A549 (cell line): ENCODE measurements at regions not wholly inside any gene's neighbourhood (a gene's known extent, or its start where the extent isn't known, plus 50 kb on each side); places are given as distances from the start of the nearest gene placed in this dataset.

Experiments used
- ATAC-seq, 2 experiments: fragments of 200-7000 bp in 1 of 2; fragments of >200 bp in 1 of 2; cut with Nextera tagmentation in 1 of 2; cut with Tn5 transposase in 1 of 2; 3 replicates each; pipeline versions ENCODE4 v1.8.0 to v1.9.1; 2018 to 2020; ENCODE audit warnings: mild to moderate bottlenecking in 1 of 2, moderate library complexity in 1 of 2
- CTCF ChIA-PET: fragments of 300-600 bp; sonication (Branson Sonifier 250); formaldehyde crosslinking; extraction: SDS; loops from one replicate; lab custom pipeline; 2021; ENCODE audit warnings: antibody characterized with exemption, inconsistent platforms; lab: Yijun Ruan, JAX
- POLR2A ChIA-PET: fragments of 350-600 bp; formaldehyde crosslinking; extraction: SDS; loops from one replicate; lab custom pipeline; 2021; ENCODE audit warnings: antibody characterized with exemption, inconsistent platforms; lab: Yijun Ruan, JAX
- DNase-seq, 2 experiments: peaks; one replicate each; pipeline versions ENCODE4 v3.0.0 to v3.0.0-alpha.2; 2011 to 2016; ENCODE audit warnings: low read depth in 1 of 2, low spot score in 1 of 2
- FAIRE-seq: peaks from 2 replicates; lab custom pipeline; 2011; peaks lifted over from hg19 to GRCh38; lab: Jason Lieb, UNC
- H3K27ac ChIP-seq, 2 experiments: fragments of >200 bp; sonication (Bioruptor Twin); formaldehyde crosslinking; 3 replicates each; pipeline ENCODE4 v1.5.1; 2016 to 2017
- H3K4me1 ChIP-seq: fragments of >200 bp; sonication (Bioruptor Twin); formaldehyde crosslinking; 3 replicates; pipeline ENCODE4 v1.6.1; 2016
- H3K4me2 ChIP-seq: fragments of >200 bp; sonication (Bioruptor Twin); formaldehyde crosslinking; 3 replicates; pipeline ENCODE4 v1.6.1; 2016
- H3K4me3 ChIP-seq: fragments of >200 bp; sonication (Bioruptor Twin); formaldehyde crosslinking; 3 replicates; pipeline ENCODE4 v1.5.1; 2016
- H3K9me3 ChIP-seq: fragments of >200 bp; sonication (Bioruptor Twin); formaldehyde crosslinking; 3 replicates; pipeline ENCODE4 v1.6.1; 2016
- BHLHE40 ChIP-seq: IDR thresholded peaks from 2 replicates; pipeline ENCODE4 v1.6.1; 2012; ENCODE audit warnings: low read depth, low read length, inconsistent platforms
- CBX2 ChIP-seq: fragments of 200-600 bp; sonication (generic); IDR thresholded peaks from 2 replicates; pipeline ENCODE4 v1.6.1; 2016; ENCODE audit warnings: low read depth, mild to moderate bottlenecking, borderline replicate concordance
- CHD4 ChIP-seq: fragments of 200-600 bp; sonication (generic); IDR thresholded peaks from 2 replicates; pipeline ENCODE4 v1.6.1; 2016; ENCODE audit warnings: antibody characterized with exemption, mild to moderate bottlenecking, borderline replicate concordance
- EHF ChIP-seq: fragments of 250-450 bp; sonication (Bioruptor Pico); IDR thresholded peaks from 2 replicates; pipeline ENCODE4 v1.5.0; 2020; ENCODE audit warnings: mild to moderate bottlenecking
- FOSL2 ChIP-seq, 2 experiments: fragments of 450-650 bp in 1 of 2; fragments of >200 bp in 1 of 2; sonication (Bioruptor Twin) in 1 of 2; formaldehyde crosslinking; IDR thresholded peaks; 2 replicates each; pipeline versions ENCODE4 v1.5.0 to v1.6.1; 2016 to 2020; ENCODE audit warnings: mild to moderate bottlenecking in 1 of 2, moderate library complexity in 1 of 2
- HEYL ChIP-seq: fragments of 250-450 bp; sonication (Bioruptor Pico); IDR thresholded peaks from 2 replicates; pipeline ENCODE4 v1.8.0; 2021; ENCODE audit warnings: mild to moderate bottlenecking, moderate library complexity
- HOXA7 ChIP-seq: fragments of 250-450 bp; sonication (Bioruptor Pico); IDR thresholded peaks from 2 replicates; pipeline ENCODE4 v1.5.0; 2020; ENCODE audit warnings: mild to moderate bottlenecking, moderate library complexity
- JUN ChIP-seq, 2 experiments: fragments of >200 bp; sonication (Bioruptor Twin); formaldehyde crosslinking; IDR thresholded peaks; 2 replicates in 1 of 2; 3 replicates in 1 of 2; pipeline ENCODE4 v1.6.1; 2016 to 2017
- MAFK ChIP-seq: fragments of 450-650 bp; IDR thresholded peaks from 2 replicates; pipeline ENCODE4 v1.6.1; 2014; ENCODE audit not compliant: partially characterized antibody
- NFE2L2 ChIP-seq: fragments of 150-350 bp; conservative IDR thresholded peaks from 2 replicates; pipeline ENCODE4 v1.6.1; 2014; ENCODE audit warnings: low read length
- NPAS2 ChIP-seq: fragments of 250-450 bp; sonication (Bioruptor Pico); IDR thresholded peaks from 2 replicates; pipeline ENCODE4 v1.8.0; 2022; ENCODE audit warnings: mild to moderate bottlenecking, moderate library complexity, borderline replicate concordance
- NR3C1 ChIP-seq: fragments of >200 bp; sonication (Bioruptor Twin); formaldehyde crosslinking; IDR thresholded peaks from 3 replicates; pipeline ENCODE4 v1.6.1; 2017
- POLR2A ChIP-seq: IDR thresholded peaks from 2 replicates; pipeline ENCODE4 v1.6.1; 2012; ENCODE audit warnings: mild to moderate bottlenecking, low read length
- RAD21 ChIP-seq, 2 experiments: fragments of >200 bp in 1 of 2; sonication (Bioruptor Twin) in 1 of 2; formaldehyde crosslinking in 1 of 2; IDR thresholded peaks in 1 of 2; conservative IDR thresholded peaks in 1 of 2; 2 replicates in 1 of 2; 3 replicates in 1 of 2; pipeline ENCODE4 v1.6.1; 2012 to 2018; ENCODE audit warnings: inconsistent platforms in 1 of 2
- RCOR1 ChIP-seq: fragments of 150-350 bp; IDR thresholded peaks from 2 replicates; pipeline ENCODE4 v1.6.1; 2014; ENCODE audit warnings: antibody characterized with exemption, low read length, low read depth
- RFX5 ChIP-seq: fragments of 450-650 bp; IDR thresholded peaks from 2 replicates; pipeline ENCODE4 v1.7.1; 2014; ENCODE audit warnings: antibody characterized with exemption, mild to moderate bottlenecking, moderate library complexity
- SMC3 ChIP-seq: fragments of >200 bp; sonication (Bioruptor Twin); formaldehyde crosslinking; IDR thresholded peaks from 3 replicates; pipeline ENCODE4 v1.6.1; 2018; ENCODE audit warnings: inconsistent platforms
- SREBF2 ChIP-seq: fragments of 450-650 bp; IDR thresholded peaks from 2 replicates; pipeline ENCODE4 v1.6.1; 2014; ENCODE audit warnings: mild to moderate bottlenecking, moderate library complexity
- ZFP36 ChIP-seq: fragments of 450-650 bp; IDR thresholded peaks from 2 replicates; pipeline ENCODE4 v1.6.1; 2014; ENCODE audit warnings: borderline replicate concordance; ENCODE audit not compliant: partially characterized antibody
- ZNF302 ChIP-seq: fragments of 250-450 bp; sonication (Bioruptor Pico); IDR thresholded peaks from 2 replicates; pipeline ENCODE4 v1.9.0; 2021; ENCODE audit warnings: inconsistent platforms, mild to moderate bottlenecking, moderate library complexity
- ZSCAN20 ChIP-seq: fragments of 250-450 bp; sonication (Bioruptor Pico); IDR thresholded peaks from 2 replicates; pipeline ENCODE4 v1.8.0; 2022; ENCODE audit warnings: mild to moderate bottlenecking, moderate library complexity
- WGBS: methylation state at CpG from one replicate; pipeline ENCODE4 v1.1.6; 2017; ENCODE audit errors: missing lambda C conversion rate; 5-methylcytosine and 5-hydroxymethylcytosine counted together
- TF ChIP-seq, protein P1 (sequence below): fragments of >200 bp; sonication (Bioruptor Twin); formaldehyde crosslinking; IDR thresholded peaks from 2 replicates; pipeline ENCODE4 v1.6.1; 2016
- TF ChIP-seq, protein P2 (sequence below): fragments of 150-350 bp; IDR thresholded peaks from 2 replicates; pipeline ENCODE4 v1.6.1; 2014; ENCODE audit warnings: low read depth, mild to moderate bottlenecking, low read length
- TF ChIP-seq, protein P3 (sequence below): IDR thresholded peaks from 2 replicates; pipeline ENCODE4 v1.6.1; 2012
- TF ChIP-seq, protein P4 (sequence below): fragments of 250-450 bp; sonication (Bioruptor Pico); IDR thresholded peaks from 2 replicates; pipeline ENCODE4 v1.5.0; 2020; ENCODE audit warnings: low read depth, mild to moderate bottlenecking, moderate library complexity
- TF ChIP-seq, protein P5 (sequence below): IDR thresholded peaks from 2 replicates; pipeline ENCODE4 v1.6.1; 2012

DNA sequence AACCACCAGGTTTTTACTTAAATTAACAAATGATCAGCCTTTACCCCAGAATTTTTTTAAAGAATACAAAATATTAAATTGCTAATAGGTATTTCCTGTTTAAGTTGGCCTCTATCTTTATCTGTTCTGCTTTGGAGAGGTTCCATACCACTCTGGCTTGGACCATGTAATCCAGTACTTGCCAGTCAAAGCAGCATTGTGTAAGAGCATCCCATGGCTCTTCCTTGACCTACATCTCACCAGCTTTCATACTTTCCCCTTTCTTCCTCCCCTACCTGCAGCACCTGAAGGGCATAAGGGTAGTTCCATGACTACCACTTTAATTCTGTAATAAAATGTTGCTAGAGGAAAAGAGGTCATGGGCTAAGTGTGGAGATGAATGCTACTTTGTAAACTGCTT is 140.8 kb upstream of the MTAP start:
- peaks cover 10% of the 10 kb centered on the region for H3K4me1 ChIP-seq
- TF ChIP-seq POLR2A, result no peak
- TF ChIP-seq, protein P1, sequence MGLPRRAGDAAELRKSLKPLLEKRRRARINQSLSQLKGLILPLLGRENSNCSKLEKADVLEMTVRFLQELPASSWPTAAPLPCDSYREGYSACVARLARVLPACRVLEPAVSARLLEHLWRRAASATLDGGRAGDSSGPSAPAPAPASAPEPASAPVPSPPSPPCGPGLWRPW, result no peak
- TF ChIP-seq, protein P2, sequence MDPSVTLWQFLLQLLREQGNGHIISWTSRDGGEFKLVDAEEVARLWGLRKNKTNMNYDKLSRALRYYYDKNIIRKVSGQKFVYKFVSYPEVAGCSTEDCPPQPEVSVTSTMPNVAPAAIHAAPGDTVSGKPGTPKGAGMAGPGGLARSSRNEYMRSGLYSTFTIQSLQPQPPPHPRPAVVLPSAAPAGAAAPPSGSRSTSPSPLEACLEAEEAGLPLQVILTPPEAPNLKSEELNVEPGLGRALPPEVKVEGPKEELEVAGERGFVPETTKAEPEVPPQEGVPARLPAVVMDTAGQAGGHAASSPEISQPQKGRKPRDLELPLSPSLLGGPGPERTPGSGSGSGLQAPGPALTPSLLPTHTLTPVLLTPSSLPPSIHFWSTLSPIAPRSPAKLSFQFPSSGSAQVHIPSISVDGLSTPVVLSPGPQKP, result no peak
- TF ChIP-seq CHD4, result no peak
- TF ChIP-seq ZNF302, result no peak
- TF ChIP-seq MAFK, result no peak
- no peak for TF ChIP-seq BHLHE40
- TF ChIP-seq JUN (IDR thresholded peaks at IDR 0.05), result no peak
- TF ChIP-seq CBX2, result no peak
- no peak for TF ChIP-seq EHF (CRISPR knock-in tag)
- no peak for TF ChIP-seq NPAS2 (CRISPR knock-in tag)
- TF ChIP-seq SMC3, result no peak
- no peak for TF ChIP-seq ZFP36
- CTCF ChIA-PET, result interaction anchor here (1.2 kb wide), 1 partner anchor 10 kb away, joined by 3 read pairs; no protein-coding TSS in a partner anchor
- ATAC-seq (no peak), DNase-seq (no peak), FAIRE-seq (no peak)
- peaks cover 9% of the 10 kb centered on the region; the same call in 2 of the 3 replicates for H3K9me3 ChIP-seq
- H3K4me3 ChIP-seq, result no peak overlapping the region
- no peak overlapping the region for H3K27ac ChIP-seq
- no peak overlapping the region for H3K4me2 ChIP-seq
- POLR2A ChIA-PET, result no interaction called here

DNA sequence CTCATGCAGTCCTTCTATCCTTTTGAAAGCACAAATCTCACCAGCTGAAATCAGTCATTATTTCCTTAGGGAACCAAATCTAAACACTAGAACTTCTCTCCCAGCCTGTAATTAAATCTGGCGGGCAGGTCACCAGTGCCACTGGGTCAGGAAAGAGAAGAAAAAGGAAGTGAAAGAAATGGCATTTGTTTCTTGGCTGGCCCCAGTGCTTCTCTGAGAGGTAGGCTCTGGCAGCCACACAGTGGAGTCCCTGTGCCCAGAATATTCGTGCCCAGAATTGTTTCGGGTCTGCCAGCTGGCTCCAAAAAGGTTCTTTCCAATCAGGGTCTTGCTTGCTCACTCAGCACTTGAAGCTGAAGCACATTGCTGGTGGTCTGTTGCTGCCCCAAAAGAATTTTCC is 133.9 kb upstream of the MTAP start:
- TF ChIP-seq HOXA7 (CRISPR knock-in tag) (no peak), RAD21 (conservative IDR thresholded peaks at IDR 0.05 in 1 of 2, IDR thresholded peaks at IDR 0.05 in 1 of 2) (no peak), ZSCAN20 (no peak), NFE2L2 (no peak), SREBF2 (no peak), NR3C1 (no peak), HEYL (CRISPR knock-in tag) (no peak), RCOR1 (no peak), FOSL2 (IDR thresholded peaks at IDR 0.05) (no peak), FOSL2 (CRISPR knock-in tag; IDR thresholded peaks at IDR 0.05) (no peak), RFX5 (no peak)
- TF ChIP-seq, protein P3, sequence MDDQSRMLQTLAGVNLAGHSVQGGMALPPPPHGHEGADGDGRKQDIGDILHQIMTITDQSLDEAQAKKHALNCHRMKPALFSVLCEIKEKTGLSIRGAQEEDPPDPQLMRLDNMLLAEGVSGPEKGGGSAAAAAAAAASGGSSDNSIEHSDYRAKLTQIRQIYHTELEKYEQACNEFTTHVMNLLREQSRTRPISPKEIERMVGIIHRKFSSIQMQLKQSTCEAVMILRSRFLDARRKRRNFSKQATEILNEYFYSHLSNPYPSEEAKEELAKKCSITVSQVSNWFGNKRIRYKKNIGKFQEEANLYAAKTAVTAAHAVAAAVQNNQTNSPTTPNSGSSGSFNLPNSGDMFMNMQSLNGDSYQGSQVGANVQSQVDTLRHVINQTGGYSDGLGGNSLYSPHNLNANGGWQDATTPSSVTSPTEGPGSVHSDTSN, result no peak
- TF ChIP-seq, protein P4, sequence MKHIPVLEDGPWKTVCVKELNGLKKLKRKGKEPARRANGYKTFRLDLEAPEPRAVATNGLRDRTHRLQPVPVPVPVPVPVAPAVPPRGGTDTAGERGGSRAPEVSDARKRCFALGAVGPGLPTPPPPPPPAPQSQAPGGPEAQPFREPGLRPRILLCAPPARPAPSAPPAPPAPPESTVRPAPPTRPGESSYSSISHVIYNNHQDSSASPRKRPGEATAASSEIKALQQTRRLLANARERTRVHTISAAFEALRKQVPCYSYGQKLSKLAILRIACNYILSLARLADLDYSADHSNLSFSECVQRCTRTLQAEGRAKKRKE, result no peak
- TF ChIP-seq, protein P5, sequence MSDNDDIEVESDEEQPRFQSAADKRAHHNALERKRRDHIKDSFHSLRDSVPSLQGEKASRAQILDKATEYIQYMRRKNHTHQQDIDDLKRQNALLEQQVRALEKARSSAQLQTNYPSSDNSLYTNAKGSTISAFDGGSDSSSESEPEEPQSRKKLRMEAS, result no peak
- no peak for FAIRE-seq
- 0 out of 3 replicates have a peak, but pooled peaks cover 5% of the 10 kb centered on the region for H3K4me1 ChIP-seq
- peak overlapping the region in 1 of 2 experiments; percentile 2; a peak in 1 of 6 replicates for H3K27ac ChIP-seq
- H3K4me2 ChIP-seq, result no peak overlapping the region
- H3K4me3 ChIP-seq, result no peak overlapping the region
- no peak for DNase-seq
- WGBS, result 85% methylated on average over 3 of the region's 3 CpGs
- ATAC-seq, result no peak
- CTCF ChIA-PET, result interaction anchor here (1.1 to 1.4 kb wide), 2 partner anchors 14 to 40 kb away, joined by 3 to 5 read pairs; no protein-coding TSS in a partner anchor
- H3K9me3 ChIP-seq, result no peaks in the 10 kb centered on the region
- POLR2A ChIA-PET, result no interaction called here
